Fibroblast of villous mesenchyme (primary cell): ENCODE measurements at regions not wholly inside any gene's neighbourhood (a gene's known extent, or its start where the extent isn't known, plus 50 kb on each side); places are given as distances from the start of the nearest gene placed in this dataset.
A peak's percentile ranks its signal among the peaks of the same experiment; 100 is the strongest.

Experiments
- DNase-seq: peaks from one replicate; pipeline ENCODE4 v3.0.0-alpha.2; 2010; ENCODE audit warnings: low read depth
- H3K4me3 ChIP-seq: 2 replicates; pipeline ENCODE4 v1.5.1; 2011; ENCODE audit warnings: low read depth, mild to moderate bottlenecking, low read length
- TF ChIP-seq, protein P1 (sequence below): IDR thresholded peaks from 2 replicates; pipeline ENCODE4 v1.5.1; 2012; ENCODE audit warnings: low read depth, mild to moderate bottlenecking, low read length; ENCODE audit not compliant: insufficient read depth

DNA sequence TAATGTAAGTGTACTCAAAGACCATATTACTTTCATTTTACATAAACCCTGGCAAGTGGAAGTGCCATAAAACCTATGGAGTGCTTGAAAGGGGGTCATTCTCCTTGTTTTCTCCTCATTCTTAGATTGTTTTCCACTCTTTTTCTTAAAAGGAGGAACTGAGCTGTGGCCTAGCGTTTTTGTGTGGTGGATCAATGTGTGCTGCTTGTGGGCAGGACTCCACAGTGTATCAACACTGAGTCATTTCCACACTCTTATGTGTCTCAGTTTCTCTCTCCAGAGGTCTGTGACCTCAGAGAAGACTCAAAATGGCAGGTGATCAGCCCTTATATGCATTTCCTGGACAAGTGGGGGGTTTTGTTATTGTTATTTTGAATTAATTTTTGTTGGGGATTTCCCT, 516.1 kb upstream of the CDH10 start:
- TF ChIP-seq, protein P1, sequence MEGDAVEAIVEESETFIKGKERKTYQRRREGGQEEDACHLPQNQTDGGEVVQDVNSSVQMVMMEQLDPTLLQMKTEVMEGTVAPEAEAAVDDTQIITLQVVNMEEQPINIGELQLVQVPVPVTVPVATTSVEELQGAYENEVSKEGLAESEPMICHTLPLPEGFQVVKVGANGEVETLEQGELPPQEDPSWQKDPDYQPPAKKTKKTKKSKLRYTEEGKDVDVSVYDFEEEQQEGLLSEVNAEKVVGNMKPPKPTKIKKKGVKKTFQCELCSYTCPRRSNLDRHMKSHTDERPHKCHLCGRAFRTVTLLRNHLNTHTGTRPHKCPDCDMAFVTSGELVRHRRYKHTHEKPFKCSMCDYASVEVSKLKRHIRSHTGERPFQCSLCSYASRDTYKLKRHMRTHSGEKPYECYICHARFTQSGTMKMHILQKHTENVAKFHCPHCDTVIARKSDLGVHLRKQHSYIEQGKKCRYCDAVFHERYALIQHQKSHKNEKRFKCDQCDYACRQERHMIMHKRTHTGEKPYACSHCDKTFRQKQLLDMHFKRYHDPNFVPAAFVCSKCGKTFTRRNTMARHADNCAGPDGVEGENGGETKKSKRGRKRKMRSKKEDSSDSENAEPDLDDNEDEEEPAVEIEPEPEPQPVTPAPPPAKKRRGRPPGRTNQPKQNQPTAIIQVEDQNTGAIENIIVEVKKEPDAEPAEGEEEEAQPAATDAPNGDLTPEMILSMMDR, result no peak
- no peak for DNase-seq
- H3K4me3 ChIP-seq, result no peak overlapping the region

DNA sequence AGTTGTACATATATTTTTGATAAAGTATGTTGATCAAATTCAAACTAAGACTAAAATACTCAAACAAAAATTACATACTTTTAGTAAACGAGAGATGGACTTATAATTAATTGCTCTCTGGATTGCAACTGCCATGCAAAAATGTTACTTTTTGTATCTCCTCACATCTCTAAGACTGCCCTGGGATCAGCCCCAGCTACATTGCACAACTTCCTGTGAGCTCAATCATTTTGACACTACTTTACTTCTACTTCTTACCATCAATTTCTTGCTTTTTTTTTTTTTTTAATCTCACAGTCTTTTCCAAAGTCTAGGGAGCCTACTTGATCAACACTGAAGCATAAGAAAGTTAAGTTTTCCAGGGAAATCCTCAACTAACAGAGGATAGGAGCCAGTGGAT, 506.0 kb upstream of the CDH10 start:
- no peak for DNase-seq
- no peak overlapping the region for H3K4me3 ChIP-seq
- TF ChIP-seq, protein P1, result no peak

DNA sequence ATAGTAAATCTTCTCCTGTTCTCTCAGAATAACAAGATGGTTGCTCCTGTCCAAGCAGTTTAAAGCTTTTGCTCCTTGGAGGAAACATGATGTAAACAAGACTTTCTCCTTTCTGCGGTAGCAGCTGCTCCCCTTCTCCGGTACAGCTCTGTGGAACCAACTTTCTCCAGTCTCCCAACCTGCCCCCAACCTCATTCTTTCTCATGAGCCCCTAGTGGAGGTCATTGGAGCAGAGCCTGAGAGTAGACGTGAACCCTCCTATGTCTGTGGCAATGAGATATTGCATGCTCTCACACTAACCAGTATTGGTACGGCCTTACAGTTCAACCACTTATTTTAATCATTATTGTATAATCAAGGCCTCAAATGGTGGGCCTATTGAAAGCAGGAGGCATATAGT, 483.8 kb upstream of the CDH10 start:
- no peak for DNase-seq
- TF ChIP-seq, protein P1, result no peak
- H3K4me3 ChIP-seq, result no peak overlapping the region

DNA sequence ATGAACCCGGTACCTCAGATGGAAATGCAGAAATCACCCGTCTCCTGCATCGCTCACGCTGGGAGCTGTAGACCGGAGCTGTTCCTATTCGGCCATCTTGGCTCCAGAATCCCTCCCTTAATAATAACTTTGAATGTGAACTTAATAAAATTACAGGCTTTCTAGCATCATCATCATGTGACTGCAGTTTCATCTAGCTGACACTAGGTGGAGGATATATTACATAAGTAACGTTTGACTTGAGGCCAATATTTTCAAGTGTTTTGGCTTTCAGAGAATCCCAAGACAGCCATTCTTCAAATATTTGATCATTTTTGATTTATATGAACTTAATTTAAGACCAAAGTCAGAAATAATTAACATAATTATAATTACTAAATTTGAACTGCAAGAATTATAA, 474.9 kb upstream of the CDH10 start:
- no peak overlapping the region for H3K4me3 ChIP-seq
- TF ChIP-seq, protein P1, result peak; percentile 29
- DNase-seq, result no peak

DNA sequence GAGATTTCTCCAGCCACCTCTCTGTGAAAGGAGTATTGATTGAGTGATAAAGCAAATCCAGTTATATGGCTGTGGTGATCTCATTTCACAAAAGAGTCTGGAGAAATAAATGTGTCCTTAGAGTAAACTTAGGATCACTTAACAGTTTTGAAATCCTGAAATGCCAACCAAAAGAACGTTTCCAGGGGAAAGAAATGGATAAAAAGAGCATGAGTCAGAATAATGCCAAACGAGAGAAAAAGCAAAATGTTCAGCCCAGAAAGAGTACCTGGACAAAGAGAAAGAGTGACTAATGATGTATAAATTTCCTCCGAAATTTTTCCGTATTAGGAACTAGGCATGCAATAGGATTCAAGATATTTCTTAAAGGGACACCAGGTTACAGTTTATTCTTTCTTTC, 463.1 kb upstream of the CDH10 start:
- DNase-seq, result no peak
- TF ChIP-seq, protein P1, result no peak
- no peak overlapping the region for H3K4me3 ChIP-seq

DNA sequence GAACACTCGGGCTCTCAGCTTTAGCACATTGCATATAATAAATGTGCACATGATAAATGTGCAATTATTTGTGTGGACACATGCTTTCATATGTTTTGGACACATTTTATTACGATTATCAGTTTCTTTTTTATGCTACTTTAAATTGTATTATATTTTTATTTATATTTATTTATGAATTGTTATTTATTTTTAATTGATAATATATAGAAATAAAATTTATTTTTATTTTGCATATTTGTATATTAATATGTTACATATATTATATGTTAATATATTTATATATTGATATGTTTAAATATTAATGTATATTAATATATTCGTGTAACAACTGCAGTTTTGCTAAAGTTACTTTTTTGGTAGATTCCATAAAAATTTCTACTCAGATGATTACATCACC, 454.8 kb upstream of the CDH10 start:
- H3K4me3 ChIP-seq, result no peak overlapping the region
- no peak for DNase-seq
- TF ChIP-seq, protein P1, result no peak

DNA sequence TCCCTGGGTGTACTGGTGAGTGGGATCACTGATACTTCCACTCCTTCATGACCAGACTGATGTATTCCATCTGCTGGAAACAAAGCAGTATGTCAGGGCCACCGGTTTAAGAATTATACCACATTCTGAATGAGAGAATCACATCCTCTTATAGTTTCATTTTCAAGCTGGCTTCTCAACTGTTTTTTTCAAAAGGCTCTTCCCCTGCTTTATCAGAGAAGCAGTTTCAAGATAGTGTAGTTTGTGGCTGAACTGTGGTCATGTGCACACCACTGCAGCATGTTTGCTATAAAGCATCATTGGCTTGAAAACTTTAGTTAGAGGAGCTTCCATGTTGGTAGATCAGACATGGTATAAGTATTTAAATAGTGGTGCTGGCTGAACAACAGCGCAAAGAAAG, 450.5 kb upstream of the CDH10 start:
- DNase-seq, result no peak
- TF ChIP-seq, protein P1, result no peak
- H3K4me3 ChIP-seq, result no peak overlapping the region
